Epithelial cell of proximal tubule (primary cell): ENCODE measurements at regions not wholly inside any gene's neighbourhood (a gene's known extent, or its start where the extent isn't known, plus 50 kb on each side); places are given as distances from the start of the nearest gene placed in this dataset.

Experiments used
- DNase-seq: peaks from one replicate; pipeline ENCODE4 v3.0.0-alpha.2; 2011; ENCODE audit warnings: low read depth
- H3K4me3 ChIP-seq: 2 replicates; pipeline ENCODE4 v1.5.1; 2011; ENCODE audit warnings: low read depth, mild to moderate bottlenecking, low read length
- CTCF ChIP-seq: conservative IDR thresholded peaks from 2 replicates; pipeline ENCODE4 v1.5.1; 2012; ENCODE audit warnings: low read depth, mild to moderate bottlenecking, low read length

- no peak for DNase-seq
- no peak overlapping the region for H3K4me3 ChIP-seq
Observed at GRCh38 chr9:28082671-28083070, 509.4 kb upstream of the C9orf72 start.

GRCh38 chr9:28086881-28087280 lies 513.6 kb upstream of the C9orf72 start:
- DNase-seq = no peak
- H3K4me3 ChIP-seq = no peak overlapping the region
- no peak for TF ChIP-seq CTCF

More at GRCh38 chr9:28082671-28083070, 509.4 kb upstream of the C9orf72 start:
- TF ChIP-seq CTCF = no peak

GRCh38 chr9:28092981-28093936 lies 520.0 kb upstream of the C9orf72 start:
- no peak for DNase-seq
- no peak overlapping the region for H3K4me3 ChIP-seq
- TF ChIP-seq CTCF = no peak

- DNase-seq = no peak
- H3K4me3 ChIP-seq = no peak overlapping the region
- TF ChIP-seq CTCF = no peak
Observed at GRCh38 chr9:28101509-28101908, 528.2 kb upstream of the C9orf72 start.

GRCh38 chr9:28105001-28105400 lies 531.7 kb upstream of the C9orf72 start:
- no peak for TF ChIP-seq CTCF
- H3K4me3 ChIP-seq = no peak overlapping the region
- no peak for DNase-seq

- DNase-seq = no peak
- no peak for TF ChIP-seq CTCF
- no peak overlapping the region for H3K4me3 ChIP-seq
Observed at GRCh38 chr9:28120184-28120583, 546.9 kb upstream of the C9orf72 start.

- no peak overlapping the region for H3K4me3 ChIP-seq
- no peak for DNase-seq
- TF ChIP-seq CTCF = no peak
Observed at GRCh38 chr9:28120626-28121025, 547.3 kb upstream of the C9orf72 start.
